CD4-positive, alpha-beta T cell treated with Interferon gamma for 1 hour (primary cell): ENCODE measurements at regions not wholly inside any gene's neighbourhood (a gene's known extent, or its start where the extent isn't known, plus 50 kb on each side); places are given as distances from the start of the nearest gene placed in this dataset.

ENCODE experiments used
- DNase-seq: peaks from one replicate; pipeline ENCODE4 v3.0.0-alpha.2; 2020

GRCh38 chr17:55829995-55830612, 79.3 kb downstream of the PCTP start:
- no peak for DNase-seq

DNA sequence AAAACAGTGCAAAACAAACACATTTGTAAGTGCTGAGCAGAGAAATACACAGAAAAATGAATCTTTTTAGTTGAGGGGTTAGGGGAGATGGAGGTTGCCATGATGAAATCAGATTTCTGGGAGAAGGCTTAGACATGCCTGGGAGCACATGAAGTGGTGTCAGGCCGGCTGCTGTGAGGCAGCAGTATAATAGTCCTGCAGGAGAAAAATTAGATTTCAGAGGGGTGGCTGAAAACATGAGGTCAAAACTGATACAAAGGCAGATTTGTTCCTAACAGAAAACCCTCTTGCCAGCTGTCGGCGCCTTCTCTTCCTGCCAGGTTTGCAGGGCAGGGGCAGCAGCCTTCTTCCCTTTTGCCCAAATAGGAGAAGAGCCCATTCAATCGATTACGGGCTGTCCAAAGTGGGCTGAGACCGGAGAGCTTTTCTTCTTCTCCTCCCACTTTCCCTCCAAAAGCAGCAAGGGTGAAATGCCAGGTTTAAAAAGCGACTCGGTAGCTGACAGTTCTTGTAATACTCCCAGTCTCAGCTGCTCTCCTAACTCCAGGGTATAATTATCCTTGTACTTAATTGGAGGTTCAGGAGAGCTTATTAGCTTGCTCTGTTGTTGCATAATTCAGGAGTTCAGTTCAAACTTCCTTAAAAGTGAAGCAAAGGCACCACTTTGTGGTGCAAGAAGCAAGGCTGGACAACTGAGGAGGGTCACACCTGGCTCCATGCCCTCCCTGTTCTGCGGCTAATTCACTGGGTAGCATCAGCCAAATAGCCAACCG, 80.0 kb downstream of the PCTP start:
- no peak for DNase-seq

DNA sequence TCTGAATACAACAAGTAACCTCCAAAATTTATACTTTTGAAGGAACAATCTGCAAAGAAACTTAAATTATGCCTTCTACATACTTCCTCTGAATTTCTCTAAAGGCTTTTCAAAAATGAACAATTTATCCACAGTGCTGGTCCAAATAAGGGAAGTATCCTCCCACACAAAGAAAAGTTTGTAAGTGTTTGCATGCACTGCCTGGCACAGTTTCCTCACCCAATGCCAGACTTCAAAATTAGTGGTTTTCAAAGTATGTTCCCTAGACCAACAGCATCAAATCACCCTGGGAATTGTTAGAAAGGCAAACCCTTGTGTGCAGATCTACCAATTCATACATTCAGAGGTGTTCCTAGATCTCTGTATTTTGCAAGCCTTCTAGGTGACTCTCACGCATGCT, 82.5 kb downstream of the PCTP start:
- no peak for DNase-seq

- no peak for DNase-seq
Measured at GRCh38 chr17:55842405-55843158, 91.7 kb downstream of the PCTP start.

DNA sequence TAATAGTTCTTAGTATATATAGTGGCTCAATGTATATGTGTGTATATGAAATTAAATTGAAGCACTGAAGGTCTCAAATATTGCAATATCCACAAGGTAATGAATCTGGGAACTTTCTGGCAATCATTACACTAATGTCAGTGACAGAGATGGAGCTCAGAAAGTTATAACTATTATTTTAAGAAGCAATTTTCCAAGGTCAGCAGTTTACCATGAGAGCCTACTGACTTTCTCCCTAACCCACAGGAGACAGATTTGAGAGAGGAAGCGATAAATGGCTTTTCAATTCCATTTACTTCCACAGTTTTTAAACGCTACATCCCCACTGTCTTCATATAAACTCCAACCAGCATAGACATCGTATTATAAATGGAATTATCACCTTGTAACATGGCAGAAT, 92.9 kb downstream of the PCTP start:
- no peak for DNase-seq

DNA sequence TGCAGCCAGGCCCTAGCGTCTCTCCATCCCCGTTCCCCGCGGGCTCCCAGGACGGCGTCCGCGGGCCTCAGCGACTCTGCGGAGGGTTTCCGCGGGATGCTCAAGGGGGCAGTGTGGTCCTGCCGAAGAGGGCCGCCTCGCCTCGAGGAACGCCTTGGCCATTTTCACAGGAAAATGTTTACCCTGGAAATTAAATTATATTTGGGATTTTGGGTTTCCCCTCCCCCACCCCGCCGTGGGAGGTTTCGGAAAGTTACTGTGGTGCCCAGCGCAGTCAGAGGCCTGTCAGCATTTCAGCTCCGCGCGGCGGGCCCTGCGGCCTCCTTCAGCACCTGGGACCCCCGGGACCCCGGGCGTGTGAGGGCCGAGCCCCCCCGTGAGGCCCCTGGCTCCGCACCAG, 94.5 kb downstream of the PCTP start:
- DNase-seq: no peak

DNA sequence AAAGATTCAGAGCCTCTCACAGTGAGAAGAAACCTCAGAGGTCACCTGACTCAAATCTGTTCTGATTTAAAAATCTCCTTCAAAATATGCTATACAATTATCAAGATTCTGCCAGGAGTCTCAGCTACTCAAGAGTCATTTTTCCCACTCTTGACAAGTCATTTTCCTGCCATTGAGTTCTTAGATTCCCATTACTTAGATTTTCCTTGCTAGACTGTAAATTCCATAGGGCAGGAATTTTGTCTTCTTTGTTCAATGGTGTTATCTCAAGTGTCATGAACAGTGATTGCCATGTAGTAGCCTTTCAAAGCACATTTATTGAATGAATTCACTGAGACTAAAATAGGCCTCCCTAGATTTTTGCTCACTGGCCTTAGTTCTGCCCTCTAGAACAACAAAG, 95.9 kb downstream of the PCTP start:
- DNase-seq: no peak

DNA sequence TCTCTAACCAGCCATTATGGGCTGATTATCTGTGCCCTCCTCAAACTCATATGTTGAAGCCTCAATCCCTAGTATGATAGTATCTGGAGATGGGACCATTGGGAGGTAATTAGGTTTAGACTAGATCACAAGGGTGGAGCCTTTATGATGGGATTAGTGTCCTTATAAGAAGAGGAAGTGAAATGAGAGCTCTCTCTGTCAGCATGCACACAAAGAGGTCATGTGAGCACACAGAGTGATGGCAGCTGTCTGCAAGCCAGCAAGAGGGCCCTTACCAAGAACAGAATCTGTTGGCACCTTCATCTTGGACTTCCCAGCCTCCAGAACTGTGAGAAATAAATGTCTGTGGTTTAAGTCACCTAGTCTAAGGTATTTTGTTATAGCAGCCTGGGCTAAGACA, 101.9 kb downstream of the PCTP start:
- no peak for DNase-seq

- DNase-seq: no peak
Measured at GRCh38 chr17:55859301-55859795, 108.5 kb downstream of the PCTP start.

- DNase-seq: no peak
Measured at GRCh38 chr17:55865072-55865762, 114.4 kb downstream of the PCTP start.

DNA sequence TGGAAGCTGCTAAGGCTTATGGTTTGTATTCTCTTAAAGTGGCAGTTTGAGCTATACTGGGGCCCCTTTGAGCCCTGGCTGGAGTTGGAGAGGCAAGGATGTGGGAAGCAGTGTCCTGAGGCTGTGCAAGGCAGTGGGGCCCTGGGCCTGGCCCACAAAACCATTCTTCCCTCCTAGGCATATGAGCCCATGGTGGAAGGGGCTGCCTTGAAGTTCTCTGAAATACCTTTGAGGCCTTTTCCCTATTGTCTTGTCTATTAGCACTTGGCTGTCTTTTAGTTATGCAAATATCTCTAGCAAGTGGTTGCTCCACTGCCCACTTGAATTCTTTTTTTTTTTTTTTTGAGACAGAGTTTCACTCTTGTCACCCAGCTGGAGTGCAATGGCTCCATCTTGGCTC, 119.2 kb downstream of the PCTP start:
- no peak for DNase-seq

- DNase-seq: no peak
Measured at GRCh38 chr17:55872374-55872773, 121.5 kb downstream of the PCTP start.

DNA sequence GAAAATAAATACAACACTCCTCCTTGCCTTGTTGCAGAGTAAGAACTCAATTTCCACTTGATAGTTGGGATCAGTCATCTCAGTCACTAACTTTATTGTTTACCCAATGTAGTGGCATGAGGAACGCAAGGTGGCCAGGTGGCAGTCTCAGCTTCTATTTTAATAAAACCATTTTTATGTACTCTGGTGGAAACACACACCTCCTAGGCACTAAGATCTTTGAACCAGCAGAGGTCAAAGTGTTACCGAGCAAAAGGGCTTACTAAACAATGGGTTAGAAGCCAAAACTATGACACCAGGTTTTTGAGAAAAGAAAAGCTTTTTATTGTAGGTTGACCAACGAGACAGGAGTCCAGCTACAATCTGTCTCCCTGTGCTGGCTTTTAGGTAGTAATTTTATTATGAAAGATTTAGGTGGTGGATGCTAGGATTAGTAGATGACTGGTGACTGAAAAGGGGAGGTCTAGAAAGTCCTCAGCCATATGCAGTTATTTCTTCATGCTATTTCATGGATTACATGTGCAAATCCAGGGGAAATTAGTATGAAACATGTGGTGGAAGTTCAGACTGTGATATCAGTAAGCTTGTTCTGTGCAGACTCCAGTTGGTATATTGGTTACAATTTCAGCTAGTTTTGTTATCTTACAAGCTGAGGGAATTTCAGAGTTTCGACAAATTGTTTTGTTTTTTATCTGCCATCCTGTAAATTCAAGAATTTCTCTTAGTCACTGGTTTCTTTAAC, 122.3 kb downstream of the PCTP start:
- no peak for DNase-seq

GRCh38 chr17:55883149-55883548, 132.3 kb downstream of the PCTP start:
- no peak for DNase-seq

DNA sequence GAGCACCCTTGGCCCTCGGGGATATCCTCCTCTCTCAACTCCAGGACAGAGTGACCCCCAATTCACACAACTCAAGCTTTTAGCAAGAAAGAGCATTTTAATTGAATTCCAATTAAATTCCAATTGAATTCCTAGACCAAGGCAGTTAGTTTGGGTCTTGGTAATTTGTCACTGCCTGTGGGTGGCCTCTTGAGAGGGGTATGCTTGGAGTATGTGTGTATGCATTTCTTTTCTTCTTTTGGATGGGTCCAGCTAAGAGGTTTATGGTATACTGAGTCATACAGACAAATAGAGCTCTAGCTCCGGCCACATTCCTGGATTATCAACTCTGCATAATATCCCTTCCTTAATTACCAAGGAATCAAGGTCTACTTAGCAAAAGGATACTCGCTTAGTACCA, 136.7 kb downstream of the PCTP start:
- DNase-seq: no peak

DNA sequence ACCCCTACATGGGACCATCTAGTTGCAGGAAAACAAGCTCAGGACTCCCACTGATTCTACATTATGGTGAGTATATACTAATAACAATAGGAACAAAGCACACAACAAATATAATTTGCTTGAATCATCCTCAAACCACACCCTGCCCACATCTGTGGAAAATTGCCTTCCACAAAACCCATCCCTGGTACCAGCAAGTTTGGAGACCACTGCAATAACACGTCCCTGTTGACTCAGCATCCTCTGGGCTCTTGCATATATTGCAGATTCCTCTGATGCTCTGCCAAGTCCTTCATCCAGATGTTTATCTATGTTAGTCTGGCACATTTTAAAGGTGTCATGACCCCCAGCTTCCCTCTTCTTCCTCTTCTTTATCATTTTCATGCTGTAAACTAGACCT, 138.4 kb downstream of the PCTP start:
- no peak for DNase-seq

- no peak for DNase-seq
Measured at GRCh38 chr17:55895112-55895759, 144.4 kb downstream of the PCTP start.

GRCh38 chr17:55897301-55897700, 146.4 kb downstream of the PCTP start:
- DNase-seq: no peak

DNA sequence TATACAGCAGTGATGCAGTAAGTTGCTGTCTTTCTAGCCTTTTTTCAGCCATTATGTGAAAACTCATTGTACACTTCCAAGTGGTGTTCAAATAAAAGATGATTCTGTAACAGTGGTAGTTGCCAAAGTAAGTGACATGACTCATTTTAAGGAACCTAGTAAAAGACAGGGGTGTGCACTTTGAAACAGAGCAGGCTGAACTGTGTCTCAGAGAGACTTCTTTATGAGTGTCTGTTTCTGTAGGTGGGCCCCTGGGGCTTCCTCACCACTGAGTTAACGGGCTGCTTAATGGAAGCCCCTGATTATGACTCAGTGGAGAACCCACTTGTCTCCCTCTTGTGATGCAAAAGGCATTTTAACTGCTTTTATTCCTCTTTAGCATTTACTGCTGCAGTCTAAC, 147.3 kb downstream of the PCTP start:
- no peak for DNase-seq

DNA sequence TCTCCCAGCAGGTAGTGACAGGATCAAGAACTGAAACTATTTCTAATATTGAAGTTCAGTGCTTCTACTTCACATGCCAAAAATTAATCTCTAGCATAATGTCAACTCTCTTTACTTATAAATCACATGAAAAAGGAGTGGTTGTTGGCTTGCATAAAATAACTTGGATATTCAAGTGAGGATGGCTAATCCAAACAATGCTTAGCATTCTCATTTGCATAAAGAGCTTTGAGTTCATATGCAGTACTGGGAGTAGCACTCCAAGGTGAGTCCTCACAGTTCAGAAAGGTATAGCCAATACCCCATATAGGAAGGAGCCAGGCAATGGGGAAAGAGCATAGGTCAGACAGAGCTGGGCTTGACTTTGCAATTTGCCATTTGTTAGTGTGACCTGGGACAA, 149.3 kb downstream of the PCTP start:
- DNase-seq: no peak

DNA sequence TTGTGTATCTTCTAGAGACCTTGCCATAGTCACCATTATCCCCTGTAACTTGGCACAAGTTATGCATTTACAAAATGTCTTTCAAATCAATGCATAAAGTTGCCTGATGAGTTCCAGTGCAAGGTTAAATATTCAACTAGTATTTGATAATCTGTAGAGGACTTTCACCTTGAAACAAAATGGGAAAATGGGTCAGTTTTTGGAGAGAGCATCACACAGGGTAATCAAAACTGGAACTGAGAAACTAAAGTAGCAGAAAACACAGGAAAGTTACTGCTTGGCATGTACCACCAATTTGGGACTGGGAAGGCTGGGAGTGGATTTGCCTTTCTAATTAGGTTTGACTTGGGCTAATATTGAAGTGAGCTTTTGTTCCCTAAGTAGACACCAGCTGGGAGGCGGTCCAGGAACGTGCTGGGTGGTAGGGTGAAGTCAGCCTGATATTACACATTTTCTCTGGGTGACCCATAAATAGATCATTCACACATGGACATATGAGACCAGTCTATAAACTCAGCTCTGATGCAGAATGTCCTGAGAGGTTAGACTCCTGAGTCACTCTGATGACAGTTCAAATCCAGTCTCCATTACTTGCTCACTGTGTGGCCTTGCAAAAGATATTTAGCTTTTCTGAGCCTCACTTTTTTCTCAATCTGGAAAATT, 152.3 kb downstream of the PCTP start:
- no peak for DNase-seq

GRCh38 chr17:55909776-55910175, 158.9 kb downstream of the PCTP start:
- DNase-seq: no peak
